ENCODE measurements at regions not wholly inside any gene's neighbourhood (a gene's known extent, or its start where the extent isn't known, plus 50 kb on each side); places are given as distances from the start of the nearest gene placed in this dataset.

DNA sequence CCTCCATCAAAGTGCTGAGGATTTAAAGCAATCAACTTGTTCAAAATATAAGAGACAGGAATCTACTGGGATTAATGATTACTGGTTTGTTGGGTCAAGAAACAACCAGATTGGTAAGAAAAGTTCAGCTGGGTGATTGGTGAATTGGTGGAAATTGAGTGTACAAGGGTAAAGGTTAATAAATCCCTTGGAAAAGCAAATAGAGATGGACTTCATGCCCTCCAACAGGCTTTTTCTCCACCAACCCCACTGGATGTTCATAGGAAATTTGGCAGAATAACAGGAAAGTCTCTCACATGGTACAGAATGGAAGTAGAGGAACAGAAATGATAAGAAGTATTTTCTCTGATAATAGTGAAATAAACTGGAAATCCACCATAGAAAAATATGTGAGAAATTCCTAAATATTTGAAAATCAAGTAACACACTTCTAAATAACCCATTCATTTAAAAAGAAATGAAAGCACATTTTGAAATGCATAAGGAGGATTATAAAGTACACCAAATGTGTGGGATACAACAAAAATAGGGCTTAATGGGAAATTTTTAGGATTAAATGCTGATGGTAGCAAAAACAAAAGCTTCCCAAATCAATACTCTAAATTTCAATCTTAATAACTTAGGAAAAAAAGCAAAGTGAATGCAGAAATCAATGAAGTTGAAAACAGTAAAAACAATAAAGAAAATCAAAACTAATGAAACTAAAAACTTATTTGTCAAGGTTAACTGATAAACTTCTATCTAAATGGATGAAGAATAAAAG, 426.2 kb downstream of the HTR1A start:
- intact Hi-C loops (cut with micrococcal nuclease) (no loop called here), in situ Hi-C loops (cut with MboI) (no loop called here)
- H3K27me3 ChIP-seq (ENCODE audit: control insufficient read depth in 2 of 2, insufficient read depth in 2 of 2, low read length in 2 of 2): no peaks in the 10 kb centered on the region
- DNase-seq (ENCODE audit: extremely low read depth in 1 of 4, low spot score in 3 of 4) (no peak), FAIRE-seq (no peak), ATAC-seq (no peak)
- no peak overlapping the region for H2AFZ ChIP-seq (ENCODE audit: low read depth, low read length)
- H3K36me3 ChIP-seq (ENCODE audit: control insufficient read depth, insufficient read depth, low read length): no peaks in the 10 kb centered on the region
- ChIA-PET POLR2A (no interaction called here), CTCF (ENCODE audit: low intra/inter-chr PET ratio) (no interaction called here)
- H3K4me1 ChIP-seq (replicated peaks in 1 of 2; ENCODE audit: control insufficient read depth in 2 of 2, insufficient read depth in 2 of 2, low read length in 2 of 2): no peaks in the 10 kb centered on the region
- H3K4me3 ChIP-seq: no peak overlapping the region
- no TSS peak for BruUV-seq (replicated peaks)
- TF ChIP-seq ZBED1 (IDR thresholded peaks at IDR 0.05) (no peak), ZNF316 (IDR thresholded peaks at IDR 0.05) (peak; percentile 52; the same call in 1 of the 2 replicates), MAFF (IDR thresholded peaks at IDR 0.05; ENCODE audit: low read length) (peak; percentile 37), MAFK (IDR thresholded peaks at IDR 0.05; ENCODE audit: low read length) (peak; percentile 31; the same call in 1 of the 2 replicates)
- no peaks in the 10 kb centered on the region; the same call in none of the 2 replicates for H3K9me3 ChIP-seq (replicated peaks; ENCODE audit: control insufficient read depth, insufficient read depth, low read depth, low read length)
- H3K79me2 ChIP-seq (ENCODE audit: control insufficient read depth, insufficient read depth, low read length): no peaks in the 10 kb centered on the region
- H3K9ac ChIP-seq (ENCODE audit: insufficient read depth in 1 of 2, low read depth in 2 of 2, low read length in 2 of 2): no peak overlapping the region
- no peaks in the 10 kb centered on the region for H3K9me1 ChIP-seq (ENCODE audit: control insufficient read depth, insufficient read depth, low read length)
- H4K20me1 ChIP-seq (replicated peaks; ENCODE audit: control insufficient read depth, insufficient read depth, low read length): no peaks in the 10 kb centered on the region
- H3K4me2 ChIP-seq (ENCODE audit: insufficient read depth, low read length): no peak overlapping the region
- no peak overlapping the region for H3K27ac ChIP-seq (ENCODE audit: extremely low read depth, low read depth, low read length)

DNA sequence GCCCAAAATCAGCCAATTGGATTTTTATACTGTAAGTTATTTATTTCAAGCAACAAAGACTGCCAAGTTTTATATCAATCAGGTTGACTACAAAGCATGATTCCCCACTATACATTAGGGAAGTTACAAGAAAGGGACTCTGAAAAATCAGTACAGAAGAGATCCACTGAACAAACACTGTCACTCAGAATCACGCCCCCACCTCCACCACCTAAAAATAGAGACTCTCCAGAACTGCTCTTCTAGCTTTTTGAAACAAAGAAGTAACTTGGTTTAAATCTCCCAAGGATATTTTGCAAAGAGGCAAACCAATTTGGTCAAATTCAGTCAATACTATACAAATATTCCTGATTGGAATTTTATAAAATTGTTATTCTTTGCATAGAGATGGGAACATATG, 438.0 kb downstream of the HTR1A start:
- H3K9ac ChIP-seq (ENCODE audit: insufficient read depth in 1 of 2, low read depth in 2 of 2, low read length in 2 of 2): no peak overlapping the region
- H3K79me2 ChIP-seq (ENCODE audit: control insufficient read depth, insufficient read depth, low read length): no peaks in the 10 kb centered on the region
- no peaks in the 10 kb centered on the region for H3K36me3 ChIP-seq (ENCODE audit: control insufficient read depth, insufficient read depth, low read length)
- ChIA-PET POLR2A (no interaction called here), CTCF (ENCODE audit: low intra/inter-chr PET ratio) (no interaction called here)
- no peaks in the 10 kb centered on the region for H3K4me1 ChIP-seq (replicated peaks in 1 of 2; ENCODE audit: control insufficient read depth in 2 of 2, insufficient read depth in 2 of 2, low read length in 2 of 2)
- no peak overlapping the region for H3K27ac ChIP-seq (ENCODE audit: extremely low read depth, low read depth, low read length)
- no peaks in the 10 kb centered on the region; the same call in 1 of the 2 replicates for H3K9me3 ChIP-seq (replicated peaks; ENCODE audit: control insufficient read depth, insufficient read depth, low read depth, low read length)
- TF ChIP-seq PHB2 (IDR thresholded peaks at IDR 0.05; ENCODE audit: low read depth) (no peak), HMG20A (CRISPR knock-in tag; conservative IDR thresholded peaks at IDR 0.05) (no peak), ZNF316 (IDR thresholded peaks at IDR 0.05) (no peak), HIVEP1 (CRISPR knock-in tag; IDR thresholded peaks at IDR 0.05) (no peak), TRIM28 (IDR thresholded peaks at IDR 0.05) (no peak), CTBP1 (IDR thresholded peaks at IDR 0.05; ENCODE audit: borderline replicate concordance) (no peak), SIN3A (IDR thresholded peaks at IDR 0.05; ENCODE audit: borderline replicate concordance in 2 of 2, control insufficient read depth in 1 of 2, low read depth in 2 of 2, low read length in 2 of 2) (no peak), POLR2B (IDR thresholded peaks at IDR 0.05; ENCODE audit: low read depth, partially characterized antibody) (no peak)
- TF ChIP-seq, protein P1, sequence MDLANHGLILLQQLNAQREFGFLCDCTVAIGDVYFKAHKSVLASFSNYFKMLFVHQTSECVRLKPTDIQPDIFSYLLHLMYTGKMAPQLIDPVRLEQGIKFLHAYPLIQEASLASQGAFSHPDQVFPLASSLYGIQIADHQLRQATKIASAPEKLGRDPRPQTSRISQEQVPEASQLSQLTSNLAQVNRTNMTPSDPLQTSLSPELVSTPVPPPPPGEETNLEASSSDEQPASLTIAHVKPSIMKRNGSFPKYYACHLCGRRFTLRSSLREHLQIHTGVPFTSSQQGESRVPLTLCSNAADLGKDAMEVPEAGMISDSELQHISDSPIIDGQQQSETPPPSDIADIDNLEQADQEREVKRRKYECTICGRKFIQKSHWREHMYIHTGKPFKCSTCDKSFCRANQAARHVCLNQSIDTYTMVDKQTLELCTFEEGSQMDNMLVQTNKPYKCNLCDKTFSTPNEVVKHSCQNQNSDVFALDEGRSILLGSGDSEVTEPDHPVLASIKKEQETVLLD (IDR thresholded peaks at IDR 0.05): no peak
- H2AFZ ChIP-seq (ENCODE audit: low read depth, low read length): no peak overlapping the region
- intact Hi-C loops (cut with micrococcal nuclease) (no loop called here), in situ Hi-C loops (cut with MboI) (no loop called here)
- H4K20me1 ChIP-seq (replicated peaks; ENCODE audit: control insufficient read depth, insufficient read depth, low read length): no peaks in the 10 kb centered on the region
- no peak overlapping the region for H3K4me2 ChIP-seq (ENCODE audit: insufficient read depth, low read length)
- no peak overlapping the region for H3K4me3 ChIP-seq
- no peak for FAIRE-seq
- no peaks in the 10 kb centered on the region for H3K27me3 ChIP-seq (ENCODE audit: control insufficient read depth in 2 of 2, insufficient read depth in 2 of 2, low read length in 2 of 2)
- DNase-seq (ENCODE audit: extremely low read depth in 1 of 4, low spot score in 3 of 4): no peak
- 5% methylated on average over 1 of the region's 1 CpG for WGBS (ENCODE audit: insufficient coverage, low coverage, missing lambda C conversion rate)
- no peak for ATAC-seq
- no TSS peak for BruUV-seq (replicated peaks)
- no peaks in the 10 kb centered on the region for H3K9me1 ChIP-seq (ENCODE audit: control insufficient read depth, insufficient read depth, low read length)

Data from K562 (cell line).